ENCODE measurements at regions not wholly inside any gene's neighbourhood (a gene's known extent, or its start where the extent isn't known, plus 50 kb on each side); places are given as distances from the start of the nearest gene placed in this dataset.

GRCh38 chr14:86954623-86955022 lies 1038.4 kb downstream of the GALC start:
- H3K9me3 Mint-ChIP-seq (ENCODE audit: unreplicated experiment) = no peaks in the 10 kb centered on the region
- H3K4me3 Mint-ChIP-seq (ENCODE audit: unreplicated experiment) = no peak overlapping the region
- TF ChIP-seq CTCF (IDR thresholded peaks at IDR 0.05; ENCODE audit: unreplicated experiment) = no peak
- no peaks in the 10 kb centered on the region for H3K27me3 Mint-ChIP-seq (ENCODE audit: unreplicated experiment)
- no peak for DNase-seq (ENCODE audit: low spot score)
- H3K27ac Mint-ChIP-seq (ENCODE audit: unreplicated experiment) = no peak overlapping the region
- H3K36me3 Mint-ChIP-seq (ENCODE audit: low read depth, unreplicated experiment) = no peaks in the 10 kb centered on the region
- no peaks in the 10 kb centered on the region for H3K4me1 Mint-ChIP-seq (ENCODE audit: unreplicated experiment)

DNA sequence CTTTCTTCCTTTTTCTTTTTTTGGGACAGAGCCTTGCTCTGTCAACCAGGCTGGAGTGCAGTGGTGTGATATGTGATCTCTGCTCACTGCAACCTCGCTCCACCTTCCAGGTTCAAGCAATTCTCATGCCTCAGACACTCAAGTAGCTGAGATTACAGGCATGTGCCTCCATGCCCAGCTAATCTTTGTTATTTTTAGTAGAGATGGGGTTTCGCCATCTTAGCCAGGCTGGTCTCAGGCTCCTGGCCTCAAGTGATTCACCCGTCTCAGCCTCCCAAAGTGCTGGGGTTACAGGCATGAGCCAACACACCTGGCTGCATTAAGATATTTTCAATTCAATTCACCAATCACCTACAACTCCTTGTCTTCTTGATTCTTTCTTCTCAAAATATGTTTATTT lies 1046.5 kb downstream of the GALC start:
- H3K27ac Mint-ChIP-seq (ENCODE audit: unreplicated experiment) = no peak overlapping the region
- DNase-seq (ENCODE audit: low spot score) = no peak
- H3K4me3 Mint-ChIP-seq (ENCODE audit: unreplicated experiment) = no peak overlapping the region
- no peaks in the 10 kb centered on the region for H3K36me3 Mint-ChIP-seq (ENCODE audit: low read depth, unreplicated experiment)
- no peaks in the 10 kb centered on the region for H3K27me3 Mint-ChIP-seq (ENCODE audit: unreplicated experiment)
- H3K4me1 Mint-ChIP-seq (ENCODE audit: unreplicated experiment) = no peaks in the 10 kb centered on the region
- no peak for TF ChIP-seq CTCF (IDR thresholded peaks at IDR 0.05; ENCODE audit: unreplicated experiment)
- H3K9me3 Mint-ChIP-seq (ENCODE audit: unreplicated experiment) = no peaks in the 10 kb centered on the region

- no peak for DNase-seq (ENCODE audit: low spot score)
- no peak overlapping the region for H3K4me3 Mint-ChIP-seq (ENCODE audit: unreplicated experiment)
- H3K9me3 Mint-ChIP-seq (ENCODE audit: unreplicated experiment) = no peaks in the 10 kb centered on the region
- H3K27me3 Mint-ChIP-seq (ENCODE audit: unreplicated experiment) = no peaks in the 10 kb centered on the region
- TF ChIP-seq CTCF (IDR thresholded peaks at IDR 0.05; ENCODE audit: unreplicated experiment) = no peak
- H3K36me3 Mint-ChIP-seq (ENCODE audit: low read depth, unreplicated experiment) = no peaks in the 10 kb centered on the region
- no peaks in the 10 kb centered on the region for H3K4me1 Mint-ChIP-seq (ENCODE audit: unreplicated experiment)
- H3K27ac Mint-ChIP-seq (ENCODE audit: unreplicated experiment) = no peak overlapping the region
These were observed 1048.5 kb downstream of the GALC start for GRCh38 chr14:86944434-86944833.

DNA sequence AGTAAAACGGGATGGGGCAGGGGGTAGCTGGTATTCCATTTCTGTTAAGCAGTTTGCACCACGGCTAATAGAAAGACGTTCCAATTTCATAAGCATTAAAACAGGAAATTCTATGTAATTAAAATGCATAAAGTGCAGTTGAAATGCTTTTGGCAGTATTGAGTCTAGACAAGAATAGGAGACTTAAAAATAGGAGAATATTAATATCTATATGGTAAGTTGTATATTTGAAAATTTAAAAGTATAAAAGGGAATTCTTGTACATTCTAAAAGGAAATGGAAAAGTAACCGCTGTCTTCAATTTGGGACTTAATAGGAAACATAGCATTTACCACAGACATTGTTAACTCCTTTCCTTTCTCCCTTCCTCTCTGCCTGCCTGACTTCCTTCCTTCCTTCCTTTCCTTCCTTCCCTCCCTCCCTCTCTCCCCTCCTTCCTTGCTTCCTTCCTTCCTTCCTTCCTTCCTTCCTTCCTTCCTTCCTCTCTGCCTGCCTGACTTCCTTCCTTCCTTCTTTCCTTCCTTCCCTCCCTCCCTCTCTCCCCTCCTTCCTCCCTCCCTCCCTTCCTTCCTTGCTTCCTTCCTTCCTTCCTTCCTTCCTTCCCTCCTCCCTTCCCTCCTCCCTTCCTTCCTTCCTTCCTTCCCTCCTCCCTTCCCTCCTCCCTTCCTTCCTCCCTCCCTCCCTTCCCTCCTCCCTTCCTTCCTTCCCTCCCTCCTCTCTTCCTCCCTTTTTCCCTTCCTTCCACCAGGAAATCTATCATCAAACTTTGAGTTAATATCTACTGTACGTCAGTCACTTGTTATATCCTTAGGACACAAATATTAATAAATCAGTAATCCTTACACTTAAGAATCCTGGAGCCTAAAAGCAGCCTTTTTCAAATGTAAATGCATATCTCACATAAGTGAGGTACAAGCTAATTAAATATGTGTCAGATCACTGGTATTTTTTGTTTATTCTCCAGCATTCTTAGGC lies 1049.3 kb downstream of the GALC start:
- Mint-ChIP-seq H3K9me3 (ENCODE audit: unreplicated experiment) (no peaks in the 10 kb centered on the region), H3K4me1 (ENCODE audit: unreplicated experiment) (no peaks in the 10 kb centered on the region), H3K4me3 (ENCODE audit: unreplicated experiment) (no peak overlapping the region), H3K36me3 (ENCODE audit: low read depth, unreplicated experiment) (no peaks in the 10 kb centered on the region), H3K27me3 (ENCODE audit: unreplicated experiment) (no peaks in the 10 kb centered on the region), H3K27ac (ENCODE audit: unreplicated experiment) (no peak overlapping the region)
- no peak for TF ChIP-seq CTCF (IDR thresholded peaks at IDR 0.05; ENCODE audit: unreplicated experiment)
- DNase-seq (ENCODE audit: low spot score) = no peak

GRCh38 chr14:86942936-86943335 lies 1050.0 kb downstream of the GALC start:
- Mint-ChIP-seq H3K9me3 (ENCODE audit: unreplicated experiment) (no peaks in the 10 kb centered on the region), H3K4me1 (ENCODE audit: unreplicated experiment) (no peaks in the 10 kb centered on the region), H3K4me3 (ENCODE audit: unreplicated experiment) (no peak overlapping the region), H3K27me3 (ENCODE audit: unreplicated experiment) (no peaks in the 10 kb centered on the region), H3K27ac (ENCODE audit: unreplicated experiment) (no peak overlapping the region), H3K36me3 (ENCODE audit: low read depth, unreplicated experiment) (no peaks in the 10 kb centered on the region)
- DNase-seq (ENCODE audit: low spot score) = no peak
- TF ChIP-seq CTCF (IDR thresholded peaks at IDR 0.05; ENCODE audit: unreplicated experiment) = no peak
